GM12878 (cell line): ENCODE measurements at regions not wholly inside any gene's neighbourhood (a gene's known extent, or its start where the extent isn't known, plus 50 kb on each side); places are given as distances from the start of the nearest gene placed in this dataset.

Source experiments
- ATAC-seq: fragments of 200-7000 bp; cut with Tn5 transposase; 3 replicates; pipeline ENCODE4 v1.9.1; 2020; ENCODE audit warnings: mild to moderate bottlenecking, moderate library complexity
- BruUV-seq: library from RNA; stranded (reverse); fragments of 400-500 nt; replicated peaks from 2 replicates; lab custom pipeline; 2021; lab: Mats Ljungman, UMichigan
- CTCF ChIA-PET: fragments of 300-600 bp; sonication (Branson Sonifier 250); formaldehyde crosslinking; extraction: SDS; loops from one replicate; lab custom pipeline; 2021; ENCODE audit warnings: inconsistent platforms; lab: Yijun Ruan, JAX
- POLR2A ChIA-PET: fragments of 350-600 bp; formaldehyde crosslinking; extraction: SDS; loops from one replicate; lab custom pipeline; 2021; ENCODE audit warnings: inconsistent platforms; lab: Charles Lee
- RAD21 ChIA-PET: fragments of 300-600 bp; sonication (Branson Sonifier 250); formaldehyde crosslinking; loops from one replicate; lab custom pipeline; 2023; ENCODE audit warnings: antibody characterized with exemption; ENCODE audit not compliant: unreplicated experiment; lab: Charles Lee
- SMC1A ChIA-PET: fragments of 300-600 bp; sonication (Branson Sonifier 250); formaldehyde crosslinking; loops from one replicate; lab custom pipeline; 2023; ENCODE audit not compliant: unreplicated experiment, uncharacterized antibody; lab: Charles Lee
- DNase-seq: peaks from one replicate; pipeline ENCODE4 v3.0.0-alpha.2; 2011; ENCODE audit warnings: low read depth, low spot score
- FAIRE-seq: peaks from 3 replicates; lab custom pipeline; 2011; peaks lifted over from hg19 to GRCh38; lab: Jason Lieb, UNC
- H2AFZ ChIP-seq: 2 replicates; pipeline ENCODE4 v1.6.0; 2011; ENCODE audit warnings: low read depth, low read length, control low read depth; ENCODE audit not compliant: control insufficient read depth
- H3K27ac ChIP-seq: 2 replicates; pipeline ENCODE4 v1.5.1; 2011; ENCODE audit warnings: control low read depth; ENCODE audit not compliant: control insufficient read depth, insufficient read depth
- H3K27me3 ChIP-seq, 2 experiments: replicated peaks in 1 of 2; 2 replicates each; pipeline versions ENCODE4 v1.6.0 to v1.6.1; 2011; ENCODE audit warnings: low read length in 1 of 2; ENCODE audit not compliant: control insufficient read depth in 2 of 2, insufficient read depth in 2 of 2
- H3K36me3 ChIP-seq, 2 experiments: 2 replicates each; pipeline ENCODE4 v1.5.1; 2011; ENCODE audit warnings: low read length in 1 of 2; ENCODE audit not compliant: control insufficient read depth in 2 of 2, insufficient read depth in 2 of 2
- H3K4me1 ChIP-seq: 2 replicates; pipeline ENCODE4 v1.6.1; 2011; ENCODE audit warnings: mild to moderate bottlenecking, low read length, moderate library complexity, mixed read lengths; ENCODE audit not compliant: control insufficient read depth, insufficient read depth
- H3K4me2 ChIP-seq: 2 replicates; pipeline ENCODE4 v1.6.0; 2011; ENCODE audit warnings: control low read depth; ENCODE audit not compliant: control insufficient read depth, insufficient read depth
- H3K4me3 ChIP-seq: fragments of 200-600 bp; sonication (generic); 2 replicates; pipeline ENCODE4 v1.5.1; 2016
- H3K79me2 ChIP-seq: 2 replicates; pipeline ENCODE4 v1.6.0; 2011; ENCODE audit warnings: low read length; ENCODE audit not compliant: control insufficient read depth, insufficient read depth
- H3K9ac ChIP-seq: 2 replicates; pipeline ENCODE4 v1.8.0; 2011; ENCODE audit warnings: low read length, control low read depth, mixed read lengths; ENCODE audit not compliant: control insufficient read depth, insufficient read depth
- H3K9me3 ChIP-seq: replicated peaks from 3 replicates; pipeline ENCODE4 v1.5.1; 2011; ENCODE audit warnings: mild to moderate bottlenecking, low read length; ENCODE audit not compliant: control insufficient read depth, insufficient read depth
- H4K20me1 ChIP-seq: 2 replicates; pipeline ENCODE4 v1.6.0; 2011; ENCODE audit not compliant: control insufficient read depth, insufficient read depth
- BRCA1 ChIP-seq: IDR thresholded peaks from 2 replicates; pipeline ENCODE4 v1.6.1; 2011; ENCODE audit warnings: low read depth, low read length, improper control_type of control experiment
- CBFB ChIP-seq: IDR thresholded peaks from 2 replicates; pipeline ENCODE4 v1.6.1; 2016; ENCODE audit warnings: antibody characterized with exemption, low read depth
- CREB1 ChIP-seq: IDR thresholded peaks from 2 replicates; pipeline ENCODE4 v1.6.1; 2012; ENCODE audit warnings: low read depth, mild to moderate bottlenecking, inconsistent platforms
- IRF4 ChIP-seq: IDR thresholded peaks from 2 replicates; pipeline ENCODE4 v1.6.1; 2011; ENCODE audit warnings: low read depth, low read length
- JUNB ChIP-seq: IDR thresholded peaks from 2 replicates; pipeline ENCODE4 v1.6.1; 2016; ENCODE audit warnings: antibody characterized with exemption, mild to moderate bottlenecking
- KLF5 ChIP-seq: fragments of 450-650 bp; IDR thresholded peaks from 2 replicates; pipeline ENCODE4 v1.6.1; 2014; ENCODE audit warnings: mild to moderate bottlenecking; ENCODE audit not compliant: partially characterized antibody
- NFYA ChIP-seq: IDR thresholded peaks from 2 replicates; pipeline ENCODE4 v1.6.1; 2011; ENCODE audit warnings: low read depth, mild to moderate bottlenecking, low read length, improper control_type of control experiment, borderline replicate concordance
- NR2C1 ChIP-seq: fragments of 450-650 bp; IDR thresholded peaks from 2 replicates; pipeline ENCODE4 v1.6.1; 2017; ENCODE audit warnings: antibody characterized with exemption, mild to moderate bottlenecking, moderate library complexity
- NRF1 ChIP-seq: conservative IDR thresholded peaks from 2 replicates; pipeline ENCODE4 v1.6.1; 2011; ENCODE audit warnings: mild to moderate bottlenecking, low read depth, low read length, improper control_type of control experiment
- SP1 ChIP-seq: IDR thresholded peaks from one replicate; pipeline ENCODE4 v1.6.1; 2011; ENCODE audit warnings: low read depth, low read length
- SUPT20H ChIP-seq: IDR thresholded peaks from 2 replicates; pipeline ENCODE4 v1.6.1; 2011; ENCODE audit warnings: low read depth, mild to moderate bottlenecking, low read length, moderate library complexity, borderline replicate concordance; ENCODE audit not compliant: control insufficient read depth
- TCF3 ChIP-seq: IDR thresholded peaks from 2 replicates; pipeline ENCODE4 v1.6.1; 2012; ENCODE audit warnings: low read depth, mild to moderate bottlenecking, low read length, borderline replicate concordance; ENCODE audit not compliant: insufficient read depth
- ZNF207 ChIP-seq: fragments of 450-650 bp; IDR thresholded peaks from 2 replicates; pipeline ENCODE4 v1.6.1; 2014; ENCODE audit warnings: antibody characterized with exemption, mild to moderate bottlenecking, borderline replicate concordance
- WGBS: methylation state at CpG from one replicate; pipeline ENCODE4 v1.1.6; 2016; ENCODE audit warnings: low lambda C conversion rate; ENCODE audit not compliant: insufficient replicate concordance, insufficient coverage; ENCODE audit errors: missing lambda C conversion rate; 5-methylcytosine and 5-hydroxymethylcytosine counted together
- in situ Hi-C: fragments of 300-500 bp; cut with MboI; formaldehyde crosslinking; loops from 9 replicates; pipeline ENCODE4 v1.14.3; 2018; ENCODE audit warnings: mixed read lengths
- intact Hi-C: fragments of 100-400 bp; cut with micrococcal nuclease; formaldehyde crosslinking; loops from one replicate; pipeline ENCODE4 v1.14.2; 2022; ENCODE audit not compliant: unreplicated experiment
- TF ChIP-seq, protein P1 (sequence below): fragments of 450-650 bp; IDR thresholded peaks from 2 replicates; pipeline ENCODE4 v1.6.1; 2017; ENCODE audit warnings: mild to moderate bottlenecking
- TF ChIP-seq, protein P2 (sequence below): fragments of 450-650 bp; IDR thresholded peaks from 2 replicates; pipeline ENCODE4 v1.6.1; 2017; ENCODE audit warnings: antibody characterized with exemption, mild to moderate bottlenecking, moderate library complexity
- TF ChIP-seq, protein P3 (sequence below): IDR thresholded peaks from 2 replicates; pipeline ENCODE4 v1.6.1; 2012; ENCODE audit warnings: low read depth, low read length, improper control_type of control experiment
- TF ChIP-seq, protein P4 (sequence below): fragments of 450-650 bp; IDR thresholded peaks from 2 replicates; pipeline ENCODE4 v1.6.1; 2014; ENCODE audit warnings: mild to moderate bottlenecking

DNA sequence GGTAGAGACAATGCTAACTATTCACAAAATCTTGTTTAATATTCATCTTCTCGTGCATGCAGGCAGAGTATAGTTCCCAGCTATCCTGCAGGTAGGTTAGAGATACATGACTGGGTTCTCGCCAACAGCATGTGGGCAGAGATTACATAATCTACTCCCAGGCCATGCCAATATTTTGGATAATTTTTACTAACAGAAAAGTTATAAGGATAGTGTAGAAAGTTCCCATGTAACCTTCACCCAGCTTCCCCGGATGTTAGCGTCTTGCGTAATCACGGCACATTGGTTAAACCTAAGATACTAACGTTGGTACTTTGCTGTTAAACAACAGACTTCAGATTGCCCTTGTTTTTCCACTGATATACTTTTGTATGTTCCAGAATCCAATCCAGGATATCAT, 215.5 kb upstream of the LARGE1 start:
- TF ChIP-seq, protein P1, sequence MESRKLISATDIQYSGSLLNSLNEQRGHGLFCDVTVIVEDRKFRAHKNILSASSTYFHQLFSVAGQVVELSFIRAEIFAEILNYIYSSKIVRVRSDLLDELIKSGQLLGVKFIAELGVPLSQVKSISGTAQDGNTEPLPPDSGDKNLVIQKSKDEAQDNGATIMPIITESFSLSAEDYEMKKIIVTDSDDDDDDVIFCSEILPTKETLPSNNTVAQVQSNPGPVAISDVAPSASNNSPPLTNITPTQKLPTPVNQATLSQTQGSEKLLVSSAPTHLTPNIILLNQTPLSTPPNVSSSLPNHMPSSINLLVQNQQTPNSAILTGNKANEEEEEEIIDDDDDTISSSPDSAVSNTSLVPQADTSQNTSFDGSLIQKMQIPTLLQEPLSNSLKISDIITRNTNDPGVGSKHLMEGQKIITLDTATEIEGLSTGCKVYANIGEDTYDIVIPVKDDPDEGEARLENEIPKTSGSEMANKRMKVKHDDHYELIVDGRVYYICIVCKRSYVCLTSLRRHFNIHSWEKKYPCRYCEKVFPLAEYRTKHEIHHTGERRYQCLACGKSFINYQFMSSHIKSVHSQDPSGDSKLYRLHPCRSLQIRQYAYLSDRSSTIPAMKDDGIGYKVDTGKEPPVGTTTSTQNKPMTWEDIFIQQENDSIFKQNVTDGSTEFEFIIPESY = no peak
- no peak for TF ChIP-seq SP1
- TF ChIP-seq KLF5 = no peak
- TF ChIP-seq JUNB = no peak
- TF ChIP-seq, protein P2, sequence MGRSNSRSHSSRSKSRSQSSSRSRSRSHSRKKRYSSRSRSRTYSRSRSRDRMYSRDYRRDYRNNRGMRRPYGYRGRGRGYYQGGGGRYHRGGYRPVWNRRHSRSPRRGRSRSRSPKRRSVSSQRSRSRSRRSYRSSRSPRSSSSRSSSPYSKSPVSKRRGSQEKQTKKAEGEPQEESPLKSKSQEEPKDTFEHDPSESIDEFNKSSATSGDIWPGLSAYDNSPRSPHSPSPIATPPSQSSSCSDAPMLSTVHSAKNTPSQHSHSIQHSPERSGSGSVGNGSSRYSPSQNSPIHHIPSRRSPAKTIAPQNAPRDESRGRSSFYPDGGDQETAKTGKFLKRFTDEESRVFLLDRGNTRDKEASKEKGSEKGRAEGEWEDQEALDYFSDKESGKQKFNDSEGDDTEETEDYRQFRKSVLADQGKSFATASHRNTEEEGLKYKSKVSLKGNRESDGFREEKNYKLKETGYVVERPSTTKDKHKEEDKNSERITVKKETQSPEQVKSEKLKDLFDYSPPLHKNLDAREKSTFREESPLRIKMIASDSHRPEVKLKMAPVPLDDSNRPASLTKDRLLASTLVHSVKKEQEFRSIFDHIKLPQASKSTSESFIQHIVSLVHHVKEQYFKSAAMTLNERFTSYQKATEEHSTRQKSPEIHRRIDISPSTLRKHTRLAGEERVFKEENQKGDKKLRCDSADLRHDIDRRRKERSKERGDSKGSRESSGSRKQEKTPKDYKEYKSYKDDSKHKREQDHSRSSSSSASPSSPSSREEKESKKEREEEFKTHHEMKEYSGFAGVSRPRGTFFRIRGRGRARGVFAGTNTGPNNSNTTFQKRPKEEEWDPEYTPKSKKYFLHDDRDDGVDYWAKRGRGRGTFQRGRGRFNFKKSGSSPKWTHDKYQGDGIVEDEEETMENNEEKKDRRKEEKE = no peak
- no peak for TF ChIP-seq NR2C1
- TF ChIP-seq IRF4 = no peak
- no peak for TF ChIP-seq BRCA1
- no peak for TF ChIP-seq NFYA
- TF ChIP-seq CBFB = no peak
- no peak for TF ChIP-seq SUPT20H
- TF ChIP-seq, protein P3, sequence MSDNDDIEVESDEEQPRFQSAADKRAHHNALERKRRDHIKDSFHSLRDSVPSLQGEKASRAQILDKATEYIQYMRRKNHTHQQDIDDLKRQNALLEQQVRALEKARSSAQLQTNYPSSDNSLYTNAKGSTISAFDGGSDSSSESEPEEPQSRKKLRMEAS = no peak
- no peak for TF ChIP-seq ZNF207
- TF ChIP-seq, protein P4, sequence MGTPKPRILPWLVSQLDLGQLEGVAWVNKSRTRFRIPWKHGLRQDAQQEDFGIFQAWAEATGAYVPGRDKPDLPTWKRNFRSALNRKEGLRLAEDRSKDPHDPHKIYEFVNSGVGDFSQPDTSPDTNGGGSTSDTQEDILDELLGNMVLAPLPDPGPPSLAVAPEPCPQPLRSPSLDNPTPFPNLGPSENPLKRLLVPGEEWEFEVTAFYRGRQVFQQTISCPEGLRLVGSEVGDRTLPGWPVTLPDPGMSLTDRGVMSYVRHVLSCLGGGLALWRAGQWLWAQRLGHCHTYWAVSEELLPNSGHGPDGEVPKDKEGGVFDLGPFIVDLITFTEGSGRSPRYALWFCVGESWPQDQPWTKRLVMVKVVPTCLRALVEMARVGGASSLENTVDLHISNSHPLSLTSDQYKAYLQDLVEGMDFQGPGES = no peak
- no peak for TF ChIP-seq NRF1
- TF ChIP-seq CREB1 = no peak
- no peak for TF ChIP-seq TCF3
- TF ChIP-seq, all 136 proteins: peak for 0
- no TSS peak for BruUV-seq
- Histone ChIP-seq H4K20me1 (no peaks in the 10 kb centered on the region), H3K79me2 (no peaks in the 10 kb centered on the region), H3K36me3 (no peaks in the 10 kb centered on the region), H3K27ac (no peak overlapping the region), H3K27me3 (no peaks in the 10 kb centered on the region), H3K4me1 (no peaks in the 10 kb centered on the region), H3K9me3 (no peaks in the 10 kb centered on the region), H2AFZ (no peak overlapping the region), H3K4me2 (no peak overlapping the region), H3K4me3 (no peak overlapping the region), H3K9ac (no peak overlapping the region)
- in situ Hi-C loops = no loop called here
- FAIRE-seq = no peak
- ChIA-PET SMC1A (no interaction called here), CTCF (no interaction called here), RAD21 (no interaction called here), POLR2A (no interaction called here)
- no peak for ATAC-seq
- intact Hi-C loops = no loop called here
- no peak for DNase-seq
- WGBS = 51% methylated on average over 7 of the region's 7 CpGs
